Progenitor cell of endocrine pancreas (in vitro differentiated cells): ENCODE measurements at regions not wholly inside any gene's neighbourhood (a gene's known extent, or its start where the extent isn't known, plus 50 kb on each side); places are given as distances from the start of the nearest gene placed in this dataset.

Source experiments
- DNase-seq: peaks from one replicate; pipeline ENCODE4 v3.0.0; 2021; ENCODE audit warnings: low spot score; ENCODE audit not compliant: unreplicated experiment
- H3K27ac Mint-ChIP-seq: 2 replicates; pipeline ENCODE4 v1.8.0; 2021; ENCODE audit warnings: mild to moderate bottlenecking, moderate library complexity, mixed read lengths
- H3K27me3 Mint-ChIP-seq: 2 replicates; pipeline ENCODE4 v1.8.0; 2021; ENCODE audit warnings: mixed read lengths
- H3K36me3 Mint-ChIP-seq: 2 replicates; pipeline ENCODE4 v1.8.0; 2022; ENCODE audit warnings: mixed read lengths; ENCODE audit not compliant: insufficient read depth
- H3K4me1 Mint-ChIP-seq: 2 replicates; pipeline ENCODE4 v1.8.0; 2021; ENCODE audit warnings: low read depth, mixed read lengths
- H3K4me3 Mint-ChIP-seq: 2 replicates; pipeline ENCODE4 v1.8.0; 2021; ENCODE audit warnings: low read depth, mild to moderate bottlenecking, moderate library complexity, mixed read lengths
- H3K9me3 Mint-ChIP-seq: 2 replicates; pipeline ENCODE4 v1.8.0; 2021; ENCODE audit warnings: low read depth, mixed read lengths
- CTCF ChIP-seq: fragments of 200-600 bp; sonication (generic); IDR thresholded peaks from one replicate; pipeline ENCODE4 v1.5.0; 2021; ENCODE audit warnings: antibody characterized with exemption, mild to moderate bottlenecking; ENCODE audit not compliant: unreplicated experiment

DNA sequence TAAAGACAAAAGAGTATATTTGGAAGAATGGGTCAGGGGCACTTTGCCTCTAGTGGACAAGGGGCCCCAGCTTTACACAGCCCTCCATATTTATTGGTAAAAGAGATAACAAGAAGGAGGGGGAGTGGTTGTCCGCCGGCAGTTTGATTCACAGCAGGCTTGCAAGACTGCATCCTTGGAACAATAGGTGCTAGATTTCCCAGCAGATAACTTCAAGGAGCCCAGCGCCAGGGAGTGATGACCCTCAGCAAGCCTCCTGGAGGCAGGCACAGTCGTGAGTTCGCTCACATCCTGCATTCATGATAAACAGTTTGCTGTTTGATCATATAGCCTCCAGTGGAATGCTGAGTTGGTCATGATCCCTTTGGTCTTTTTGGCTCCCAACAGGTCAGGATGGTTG is 67.8 kb upstream of the INCENP start:
- no peak for DNase-seq
- no peaks in the 10 kb centered on the region for H3K9me3 Mint-ChIP-seq
- TF ChIP-seq CTCF: no peak
- no peak overlapping the region for H3K4me3 Mint-ChIP-seq
- H3K27ac Mint-ChIP-seq: no peak overlapping the region
- H3K4me1 Mint-ChIP-seq: peaks cover 5% of the 10 kb centered on the region
- H3K27me3 Mint-ChIP-seq: no peaks in the 10 kb centered on the region
- no peaks in the 10 kb centered on the region for H3K36me3 Mint-ChIP-seq

DNA sequence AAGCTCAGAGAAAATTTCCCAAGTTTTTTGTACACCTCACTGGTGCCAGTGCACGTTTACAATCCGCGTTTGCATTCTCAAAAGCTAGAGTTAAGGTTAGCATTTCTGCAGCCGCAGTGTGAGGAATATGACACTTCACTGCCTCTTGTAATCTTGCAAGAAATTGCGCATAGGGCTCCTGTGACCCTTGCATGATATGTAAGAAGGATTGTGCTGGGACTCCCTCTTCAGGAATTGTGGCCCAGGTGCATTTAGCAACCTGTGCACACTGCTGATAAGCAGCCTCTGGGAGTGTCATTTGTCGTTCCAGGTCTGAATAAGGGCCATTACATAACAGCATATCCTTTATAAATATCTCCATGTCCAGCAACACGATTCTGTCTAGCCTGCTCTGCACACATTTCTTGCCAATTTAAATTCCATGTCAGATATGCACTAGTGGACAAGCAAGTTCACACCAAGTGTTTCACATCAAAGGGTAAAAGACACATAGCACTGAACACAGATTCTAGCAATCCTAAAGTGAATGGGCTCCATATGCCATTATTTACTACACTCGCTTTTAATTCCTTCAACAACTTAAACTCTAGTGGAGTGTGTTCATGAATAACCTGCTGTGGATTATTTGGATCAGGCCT is 69.2 kb upstream of the INCENP start:
- Mint-ChIP-seq H3K4me3 (no peak overlapping the region), H3K9me3 (no peaks in the 10 kb centered on the region), H3K27ac (no peak overlapping the region), H3K27me3 (no peaks in the 10 kb centered on the region), H3K36me3 (no peaks in the 10 kb centered on the region), H3K4me1 (peaks cover 5% of the 10 kb centered on the region)
- TF ChIP-seq CTCF: peak; percentile 19
- DNase-seq: no peak

DNA sequence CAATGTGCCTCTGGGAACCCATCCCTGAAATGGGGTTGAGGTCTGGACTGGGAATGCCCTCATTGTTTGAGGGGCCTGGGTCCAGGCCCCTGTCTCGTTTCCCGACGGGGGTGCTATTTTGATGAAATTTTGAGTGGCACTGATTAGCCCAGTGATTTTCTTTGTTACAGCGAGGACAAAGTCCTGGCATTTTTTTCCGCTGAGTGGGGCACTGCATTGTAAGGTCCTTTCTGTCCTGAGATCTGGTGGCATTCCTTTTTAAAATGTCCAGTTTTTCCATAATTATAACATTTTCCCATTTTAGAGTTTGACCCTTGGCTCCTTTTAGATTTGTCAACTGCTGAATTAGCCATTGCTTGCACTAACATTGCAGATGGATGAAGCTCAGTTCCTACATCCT is 69.7 kb upstream of the INCENP start:
- no peak for TF ChIP-seq CTCF
- no peak for DNase-seq
- Mint-ChIP-seq H3K27me3 (no peaks in the 10 kb centered on the region), H3K36me3 (no peaks in the 10 kb centered on the region), H3K9me3 (no peaks in the 10 kb centered on the region), H3K4me3 (no peak overlapping the region), H3K27ac (no peak overlapping the region), H3K4me1 (peaks cover 5% of the 10 kb centered on the region)

DNA sequence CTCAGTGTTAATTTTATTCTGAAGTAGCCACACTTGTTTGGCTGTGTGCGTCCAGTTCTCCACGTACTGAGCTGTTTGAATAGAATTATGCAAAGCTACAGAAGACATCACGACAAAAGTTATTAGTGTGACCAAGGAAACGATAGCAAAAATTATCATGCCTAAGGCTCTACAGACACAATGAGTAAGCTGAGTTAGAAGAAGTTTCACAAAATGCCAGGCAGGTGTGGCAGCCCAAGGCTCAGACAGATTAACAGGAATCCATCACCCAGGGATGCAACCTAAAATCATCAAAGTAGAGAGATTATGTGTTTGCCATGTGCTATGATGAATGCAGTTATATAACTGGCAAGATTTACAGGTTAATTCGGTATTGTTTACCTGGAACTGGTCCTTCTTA is 73.1 kb upstream of the INCENP start:
- H3K4me3 Mint-ChIP-seq: no peak overlapping the region
- no peak for DNase-seq
- TF ChIP-seq CTCF: no peak
- peaks cover 3% of the 10 kb centered on the region for H3K27me3 Mint-ChIP-seq
- H3K36me3 Mint-ChIP-seq: no peaks in the 10 kb centered on the region
- H3K27ac Mint-ChIP-seq: no peak overlapping the region
- H3K4me1 Mint-ChIP-seq: peaks cover 18% of the 10 kb centered on the region
- no peaks in the 10 kb centered on the region for H3K9me3 Mint-ChIP-seq

GRCh38 chr11:62048100-62048499 is 75.7 kb upstream of the INCENP start:
- no peak for DNase-seq
- H3K4me3 Mint-ChIP-seq: no peak overlapping the region
- no peak overlapping the region for H3K27ac Mint-ChIP-seq
- no peak for TF ChIP-seq CTCF
- no peaks in the 10 kb centered on the region for H3K9me3 Mint-ChIP-seq
- no peaks in the 10 kb centered on the region for H3K36me3 Mint-ChIP-seq
- H3K4me1 Mint-ChIP-seq: peaks cover 29% of the 10 kb centered on the region
- peaks cover 7% of the 10 kb centered on the region for H3K27me3 Mint-ChIP-seq
